HG02588 (cell line): ENCODE measurements at regions not wholly inside any gene's neighbourhood (a gene's known extent, or its start where the extent isn't known, plus 50 kb on each side); places are given as distances from the start of the nearest gene placed in this dataset.
"Not testable (repeated sequence)": the region's sequence is repeated elsewhere in the genome, so short reads cannot be mapped to it uniquely, and the experiment has no call there.

ENCODE experiments used
- ATAC-seq: cut with Tn5 transposase; IDR thresholded peaks from one replicate; pipeline ENCODE4 v1.9.1; 2021; ENCODE audit warnings: mild to moderate bottlenecking, moderate library complexity; ENCODE audit not compliant: unreplicated experiment

DNA sequence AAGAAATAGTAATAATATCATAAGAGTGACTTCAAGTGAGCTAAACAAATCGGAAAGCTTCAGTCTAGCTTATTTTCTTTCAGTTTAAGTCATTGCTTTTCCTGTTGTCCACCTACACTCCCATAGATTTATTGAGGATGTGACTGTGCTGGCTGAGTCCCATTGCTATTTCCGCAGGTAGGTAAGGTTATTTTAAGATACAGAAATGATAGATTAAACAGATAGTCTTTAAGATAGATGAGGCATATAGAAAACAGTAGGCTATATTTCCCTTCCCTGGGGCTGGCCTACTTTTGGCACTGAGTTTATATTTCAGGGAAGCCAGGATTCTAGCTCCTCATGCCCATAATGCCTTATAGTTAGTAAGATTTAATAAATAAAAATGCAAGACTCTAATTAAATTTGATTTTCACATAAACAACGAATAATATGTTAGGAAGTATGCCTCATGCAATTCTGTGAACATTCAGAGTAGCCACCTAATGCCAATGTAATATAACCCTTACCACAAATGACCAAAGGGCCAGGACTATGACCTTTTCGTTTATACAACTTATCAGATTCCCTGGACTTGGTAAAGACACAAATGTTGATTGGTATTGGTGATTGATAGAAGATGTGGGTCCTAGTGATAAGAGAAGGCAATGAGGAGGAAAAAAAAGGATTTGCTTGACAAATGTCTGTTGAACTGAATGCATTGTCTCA, 1079.3 kb downstream of the EPHA7 start:
- no peak for ATAC-seq

DNA sequence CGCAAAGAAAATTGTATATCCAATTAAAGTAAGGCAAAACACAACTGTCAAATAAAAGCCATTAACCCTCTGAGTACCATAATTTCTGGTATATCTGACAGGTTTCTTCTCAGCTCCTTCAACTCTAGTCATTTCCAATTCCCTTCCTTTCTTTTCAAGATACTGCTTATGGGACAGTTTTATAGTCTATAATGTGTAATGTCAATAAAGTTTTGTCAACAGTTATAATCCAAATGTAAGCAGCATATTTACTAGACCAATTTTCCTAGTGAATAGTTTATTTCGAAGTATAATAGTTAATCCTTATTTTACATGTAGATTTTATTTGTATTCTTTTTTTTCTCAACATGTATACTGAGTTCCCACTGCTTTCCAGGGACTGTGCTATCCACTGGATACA, 1081.8 kb downstream of the EPHA7 start:
- ATAC-seq, result no peak

DNA sequence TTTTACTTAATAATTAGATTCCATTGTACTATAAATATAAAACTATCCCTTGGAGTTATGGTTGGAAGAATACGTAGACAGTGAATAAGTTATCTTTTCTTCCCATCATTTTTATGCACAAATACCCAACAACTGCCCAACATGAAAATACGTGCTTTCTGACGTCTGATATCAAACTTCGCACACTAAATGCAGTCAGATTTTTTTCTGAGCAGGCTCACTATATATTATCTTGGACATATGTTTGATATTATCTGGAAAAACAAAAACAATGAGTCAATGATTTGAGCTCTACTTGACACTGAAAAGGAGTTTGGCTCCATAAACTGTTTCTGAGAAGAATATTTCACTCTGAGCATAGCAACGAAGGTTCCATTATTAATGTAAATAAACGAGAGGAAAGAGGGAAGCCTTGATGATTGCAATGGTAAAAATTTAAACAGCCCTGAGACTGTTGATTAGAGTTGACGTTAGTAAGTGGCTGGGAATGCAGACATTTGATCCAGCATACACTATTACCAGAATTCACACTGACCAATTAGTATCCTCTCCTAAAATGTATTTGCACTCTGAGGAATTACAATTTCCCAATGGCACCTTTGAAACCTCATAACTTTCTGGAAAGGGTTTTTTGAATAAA, 1090.0 kb downstream of the EPHA7 start:
- no peak for ATAC-seq

DNA sequence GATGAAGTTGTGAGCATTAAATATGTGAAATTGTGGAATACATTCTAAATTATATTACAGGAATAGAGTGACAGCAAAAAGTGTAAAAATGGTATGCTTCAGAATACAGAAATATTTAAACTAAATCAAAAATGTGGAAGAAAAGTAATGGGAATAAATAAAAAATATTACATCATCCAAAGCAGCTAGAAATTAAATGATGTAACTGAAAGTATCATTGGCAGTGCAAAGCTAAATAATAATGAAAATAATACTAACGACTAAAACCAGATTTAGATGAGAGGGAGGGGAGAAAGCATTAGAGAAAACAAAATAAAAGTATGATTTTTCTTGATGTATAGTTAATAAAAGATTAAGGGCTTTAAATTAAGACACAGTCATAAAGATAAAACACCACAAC, 1104.0 kb downstream of the EPHA7 start:
- no peak for ATAC-seq

DNA sequence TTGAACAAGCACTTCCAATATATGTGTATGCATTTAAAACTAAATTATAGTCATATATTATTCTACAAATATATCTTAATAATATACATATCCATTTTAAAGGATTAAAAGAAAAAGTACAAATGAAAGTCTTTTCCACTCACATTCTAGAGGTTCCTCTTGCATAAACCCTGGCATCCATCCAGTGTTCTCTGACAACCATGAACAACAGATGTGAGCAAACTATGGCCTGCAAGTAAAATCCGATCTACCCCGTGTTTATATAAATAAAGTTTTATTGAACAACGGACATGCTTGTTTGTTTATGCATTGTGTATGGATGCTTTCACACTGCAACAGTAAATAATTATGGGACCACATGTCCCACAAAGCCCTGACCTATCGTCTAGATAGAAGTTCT, 1122.3 kb downstream of the EPHA7 start:
- ATAC-seq, result no peak

DNA sequence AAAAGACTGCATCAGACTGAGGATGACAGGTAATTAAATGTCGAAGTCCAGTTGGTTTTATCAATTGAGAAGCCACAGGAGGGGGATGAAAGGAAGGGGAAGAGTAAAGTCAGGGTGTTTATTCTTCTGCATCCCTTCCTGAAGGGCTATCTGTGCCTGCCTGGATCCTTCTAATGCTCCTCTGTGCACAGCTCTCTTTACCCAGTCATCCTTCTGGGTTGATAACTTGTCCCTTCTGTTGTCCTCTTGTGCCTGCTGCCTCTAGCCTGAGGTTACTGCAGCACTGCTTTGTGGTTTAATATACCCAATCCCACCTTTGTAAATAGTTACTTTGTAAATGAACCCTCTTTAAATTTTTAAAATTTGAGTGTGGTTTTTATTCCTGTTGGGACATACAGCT, 1127.3 kb downstream of the EPHA7 start:
- ATAC-seq, result no peak

DNA sequence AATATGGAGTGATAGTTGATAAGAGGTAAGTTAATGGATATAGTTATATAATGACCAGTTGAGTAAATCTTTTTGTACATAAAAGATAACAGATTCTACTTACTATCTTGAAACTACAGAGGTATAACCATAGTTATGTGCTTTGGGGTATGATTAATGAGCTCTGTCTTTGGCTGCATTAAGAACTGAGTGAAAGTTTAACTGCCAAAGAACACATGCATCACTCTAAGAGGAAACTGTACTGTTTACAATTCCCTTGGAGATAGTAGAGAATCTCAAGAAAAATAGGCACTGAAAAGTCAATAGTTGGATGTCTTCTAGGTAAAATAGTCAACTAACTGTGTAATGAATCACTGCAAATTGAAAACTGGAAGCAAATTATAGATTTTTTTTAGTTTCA, 1129.5 kb downstream of the EPHA7 start:
- no peak for ATAC-seq

DNA sequence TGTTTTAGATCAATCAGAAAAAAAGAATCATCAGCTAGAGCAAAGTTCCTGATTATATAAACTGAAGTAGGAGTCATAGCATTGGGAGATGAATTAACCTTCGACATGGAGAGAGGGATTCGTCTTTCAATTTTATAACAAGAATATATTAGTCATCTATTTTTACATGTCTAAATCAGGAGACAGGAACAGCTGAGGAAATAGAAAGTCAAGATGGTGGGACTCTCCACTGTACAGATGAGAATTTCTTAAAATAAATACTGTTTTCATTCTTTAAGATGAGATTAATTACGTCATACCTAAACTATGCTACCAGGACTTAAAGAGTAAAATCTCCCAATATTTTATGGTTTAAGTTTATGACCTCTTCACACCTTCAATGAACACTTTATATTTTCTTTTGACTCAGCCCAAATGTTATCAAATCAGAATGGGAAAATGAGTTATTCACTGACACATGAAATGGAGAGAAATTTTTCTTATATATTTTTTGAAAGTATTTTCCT, 1137.7 kb downstream of the EPHA7 start:
- no peak for ATAC-seq

DNA sequence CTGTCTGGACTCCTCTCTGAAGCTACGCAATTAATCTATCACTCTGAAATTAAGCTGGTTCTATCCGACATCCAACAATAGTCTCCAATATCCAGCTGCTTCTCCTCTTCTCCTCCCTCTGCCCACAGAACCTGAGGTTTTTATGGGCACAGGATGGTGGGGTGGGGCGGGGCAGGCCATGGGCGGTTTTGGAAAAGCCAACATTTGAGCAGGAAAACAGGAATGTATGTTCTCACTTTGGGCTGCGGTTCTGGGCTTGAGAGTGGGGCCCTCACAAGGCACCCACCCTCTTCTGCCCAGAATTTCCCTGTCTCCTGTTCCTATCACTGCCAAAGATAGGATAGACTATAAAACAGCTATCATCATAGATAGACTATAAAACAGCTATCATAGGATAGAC, 1144.2 kb downstream of the EPHA7 start:
- no peak for ATAC-seq

DNA sequence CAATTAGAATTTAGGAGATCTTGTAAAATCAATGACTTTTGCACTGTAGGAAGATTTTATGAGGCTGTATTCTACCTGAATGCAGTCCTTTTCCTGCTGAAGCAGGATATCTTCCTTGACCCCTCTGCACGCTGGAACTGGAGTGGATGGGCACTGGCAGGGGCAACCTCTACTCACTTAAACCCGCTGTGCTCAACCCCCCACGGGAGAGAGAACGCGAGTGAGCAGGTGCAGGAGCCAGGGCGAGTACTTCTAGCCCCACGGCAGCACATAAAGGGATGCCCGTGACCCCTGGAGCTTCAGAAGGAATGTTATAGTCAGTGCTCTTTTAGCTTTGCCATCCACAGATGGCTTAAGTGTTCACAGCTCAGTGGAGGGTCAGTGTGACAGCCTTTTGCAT, 1144.8 kb downstream of the EPHA7 start:
- ATAC-seq, result no peak

DNA sequence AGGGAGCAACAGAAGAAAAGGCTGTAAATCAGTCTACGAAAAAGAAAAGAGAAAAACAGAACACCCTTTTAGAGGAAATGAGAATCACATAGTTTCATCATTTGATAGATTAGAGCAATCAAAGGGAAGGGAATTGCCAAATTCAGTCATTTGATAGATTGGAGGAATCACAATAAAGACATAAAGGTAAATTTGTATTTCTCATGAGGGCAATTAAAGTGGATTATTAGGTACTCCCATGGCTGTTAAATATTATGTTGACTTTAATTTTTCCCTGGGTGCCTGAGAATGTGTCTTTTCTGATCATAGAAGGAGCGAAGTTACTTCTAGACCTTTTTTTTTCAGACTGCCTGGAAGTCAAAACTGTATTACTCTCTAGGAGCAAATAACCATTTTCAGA, 1145.7 kb downstream of the EPHA7 start:
- ATAC-seq, result no peak

DNA sequence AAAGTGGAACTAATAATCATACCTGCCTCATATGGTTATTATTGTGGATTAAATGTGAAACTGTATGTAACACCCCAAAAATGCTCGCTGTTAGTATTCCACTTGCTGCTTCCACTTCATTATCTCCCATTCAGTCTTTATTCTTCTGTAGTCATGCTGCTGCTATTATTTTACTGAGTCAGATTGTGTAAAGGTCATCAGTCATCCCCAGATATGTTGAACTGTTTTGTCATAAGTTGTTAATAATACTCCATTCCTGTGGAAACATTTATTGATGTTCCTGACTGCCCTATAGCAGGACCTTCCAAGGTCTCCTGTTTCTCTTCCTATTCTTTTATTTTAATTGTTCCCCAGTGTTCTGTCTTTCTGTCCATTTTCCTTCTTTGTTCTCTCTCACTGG, 1148.3 kb downstream of the EPHA7 start:
- no peak for ATAC-seq

DNA sequence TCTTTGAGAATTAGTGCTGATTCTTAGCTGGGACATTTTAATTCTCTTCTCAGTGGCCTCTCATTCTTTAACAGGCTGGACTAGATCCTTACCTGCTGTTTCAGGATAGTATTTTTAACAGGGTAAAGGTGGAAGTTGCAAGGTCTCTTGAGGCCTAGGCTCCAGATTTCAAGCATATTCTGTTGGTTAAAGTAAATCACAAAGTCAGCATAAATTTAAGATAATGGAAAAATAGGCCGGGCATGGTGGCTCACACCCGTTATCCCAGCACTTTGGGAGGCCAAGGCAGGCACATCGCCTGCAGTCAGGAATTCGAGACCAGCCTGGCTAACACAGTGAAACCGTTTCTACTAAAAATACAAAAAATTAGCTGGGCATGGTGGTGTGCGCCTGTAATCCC, 1149.0 kb downstream of the EPHA7 start:
- no peak for ATAC-seq

DNA sequence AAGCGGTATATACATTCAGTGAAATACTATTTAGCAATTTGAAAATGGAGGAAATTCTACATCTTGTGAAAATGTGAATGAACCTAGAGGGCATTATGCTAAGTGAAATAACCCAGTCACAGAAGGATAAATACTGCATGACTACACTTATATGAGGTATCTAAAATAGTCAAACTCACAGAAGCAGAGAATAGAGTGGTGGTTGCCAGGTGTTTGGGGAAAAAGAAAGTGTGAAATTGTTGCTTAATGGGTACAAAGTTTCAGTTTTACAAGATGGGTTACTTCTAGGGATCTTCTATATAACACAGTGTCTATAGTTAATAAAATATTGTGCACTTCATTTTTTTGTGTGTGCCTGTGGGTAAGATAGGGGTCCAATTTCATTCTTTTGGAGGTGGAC, 1152.0 kb downstream of the EPHA7 start:
- no peak for ATAC-seq

DNA sequence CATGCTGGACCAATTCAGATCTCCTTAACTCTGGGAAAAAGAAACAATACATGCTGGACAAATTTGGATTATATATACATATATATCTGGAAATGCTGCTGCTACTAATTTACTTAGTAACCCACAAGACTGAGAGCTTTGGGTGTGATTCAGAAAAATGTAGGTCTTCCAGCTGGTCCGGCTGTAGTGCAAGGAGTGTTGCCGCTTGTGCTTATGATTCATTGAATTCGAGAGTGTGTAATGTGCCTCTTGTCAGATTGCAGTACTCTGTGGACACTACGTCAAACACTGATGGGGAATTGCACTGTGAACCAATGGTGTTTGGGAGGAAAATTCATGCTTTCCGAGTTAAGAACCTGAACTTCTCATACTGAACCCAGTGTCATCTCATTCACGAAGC, 1155.5 kb downstream of the EPHA7 start:
- no peak for ATAC-seq

DNA sequence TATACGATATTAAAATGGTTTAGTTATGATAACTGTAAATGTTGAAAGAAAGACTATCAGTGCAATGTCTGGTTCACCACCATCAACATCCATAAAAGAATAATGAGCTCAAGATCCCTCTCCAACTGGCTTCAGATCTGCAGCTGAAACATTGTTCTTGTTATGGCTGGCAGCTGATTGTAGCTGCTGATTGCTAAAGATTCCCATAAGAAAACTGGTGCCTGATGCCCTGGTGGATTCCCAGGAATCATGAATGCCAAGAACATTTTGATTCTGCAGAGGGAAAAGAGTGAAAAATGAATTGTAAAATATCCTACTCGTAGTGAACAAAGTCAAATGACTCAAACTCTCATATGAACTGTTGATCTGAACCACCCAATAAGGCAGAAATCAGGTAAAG, 1160.2 kb downstream of the EPHA7 start:
- ATAC-seq, result no peak

DNA sequence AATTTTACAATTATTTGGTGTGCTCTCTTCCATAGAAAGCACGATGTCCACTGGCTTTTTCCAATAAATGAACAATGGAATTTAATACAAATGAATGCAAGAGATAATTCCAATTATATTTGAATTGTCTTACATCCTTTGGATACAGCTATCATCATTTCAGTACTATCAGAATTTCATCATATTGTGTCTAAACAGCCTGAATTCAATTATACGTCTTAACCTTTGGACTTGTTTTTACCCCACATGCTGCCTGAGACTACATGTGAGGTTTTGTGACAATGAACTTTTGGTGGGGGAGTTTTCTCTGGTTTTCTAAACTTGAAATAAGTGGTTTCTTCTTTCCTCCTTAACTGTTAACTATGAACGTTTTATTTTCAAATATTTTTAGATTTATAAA, 1176.0 kb downstream of the EPHA7 start:
- no peak for ATAC-seq

DNA sequence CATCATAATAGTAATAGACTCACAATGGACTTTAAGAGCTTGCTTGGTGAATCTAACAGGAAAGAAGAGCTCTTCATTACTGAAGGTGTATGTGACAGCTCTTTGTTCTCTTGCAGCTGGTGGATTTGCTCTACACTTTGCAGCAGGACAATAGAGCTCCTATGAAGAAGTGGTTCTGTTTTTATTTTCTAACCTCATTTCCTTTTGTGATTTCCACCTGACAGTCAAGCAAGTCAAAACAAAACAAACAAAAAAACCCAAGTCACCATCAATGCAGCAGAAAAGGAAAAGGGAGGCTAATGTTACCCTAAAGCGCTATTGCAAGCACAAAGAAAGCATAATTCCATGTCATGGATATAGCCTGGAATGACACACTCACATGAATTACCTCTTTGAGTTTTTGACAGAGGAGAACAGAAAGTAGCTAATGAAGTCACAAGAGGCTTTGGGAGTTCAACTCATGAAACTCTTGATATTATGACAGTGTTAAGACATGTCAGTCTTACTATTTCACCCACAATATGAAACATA, 1188.1 kb downstream of the EPHA7 start:
- no peak for ATAC-seq

DNA sequence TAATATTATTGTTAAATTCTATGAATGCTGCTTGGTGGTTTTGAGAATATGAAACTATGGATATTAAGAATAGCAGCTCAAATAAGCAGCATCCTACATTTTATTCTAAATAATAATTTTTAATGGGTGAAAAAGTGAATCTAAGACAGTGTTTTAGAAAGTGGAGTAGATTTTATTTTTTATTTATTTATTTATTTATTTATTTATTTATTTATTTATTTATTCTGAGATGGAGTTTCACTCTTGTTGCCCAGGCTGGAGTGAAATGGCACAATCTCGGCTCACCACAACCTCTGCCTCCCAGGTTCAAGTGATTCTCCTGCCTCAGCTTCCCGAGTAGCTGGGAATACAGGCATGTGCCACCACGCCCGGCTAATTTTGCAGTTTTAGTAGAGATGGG, 1199.4 kb downstream of the EPHA7 start:
- ATAC-seq, result not testable (repeated sequence)

DNA sequence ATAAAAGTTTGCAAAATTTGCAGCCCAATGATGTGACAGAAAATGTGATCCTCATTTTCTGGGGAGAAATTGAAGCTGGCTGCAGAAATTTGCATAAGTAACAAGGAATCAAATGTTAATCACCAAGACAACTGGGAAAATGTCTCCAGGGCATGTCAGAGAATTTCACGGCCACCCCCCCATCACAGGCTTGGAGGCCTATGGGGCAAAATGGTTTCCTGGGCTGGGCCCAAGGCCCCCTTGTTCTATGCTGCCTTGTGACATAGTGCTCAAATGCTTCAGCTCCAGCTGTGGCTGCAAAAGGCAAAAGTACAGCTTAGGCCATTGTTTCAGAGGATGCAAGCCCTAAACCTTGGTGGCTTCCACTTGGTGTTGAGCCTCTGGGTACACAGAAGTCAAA, 1202.6 kb downstream of the EPHA7 start:
- no peak for ATAC-seq

DNA sequence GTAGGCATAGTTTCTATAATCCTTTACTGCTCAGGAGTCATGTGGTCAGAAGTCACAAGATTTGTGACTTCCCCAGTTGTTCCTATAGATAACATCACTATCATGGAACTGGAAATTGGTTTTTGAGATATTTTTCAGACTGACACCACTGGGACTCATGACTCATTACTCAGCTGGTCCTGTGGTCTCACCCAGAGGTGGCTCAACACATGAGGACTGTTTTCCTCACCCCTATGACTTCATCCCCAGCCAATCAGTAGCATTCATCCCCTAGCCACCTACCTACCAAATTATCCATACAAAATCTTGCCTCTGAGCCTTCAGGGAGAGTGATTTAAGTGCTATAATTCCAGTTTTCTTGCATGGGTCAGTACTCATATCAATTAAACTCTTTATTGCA, 1217.7 kb downstream of the EPHA7 start:
- no peak for ATAC-seq

DNA sequence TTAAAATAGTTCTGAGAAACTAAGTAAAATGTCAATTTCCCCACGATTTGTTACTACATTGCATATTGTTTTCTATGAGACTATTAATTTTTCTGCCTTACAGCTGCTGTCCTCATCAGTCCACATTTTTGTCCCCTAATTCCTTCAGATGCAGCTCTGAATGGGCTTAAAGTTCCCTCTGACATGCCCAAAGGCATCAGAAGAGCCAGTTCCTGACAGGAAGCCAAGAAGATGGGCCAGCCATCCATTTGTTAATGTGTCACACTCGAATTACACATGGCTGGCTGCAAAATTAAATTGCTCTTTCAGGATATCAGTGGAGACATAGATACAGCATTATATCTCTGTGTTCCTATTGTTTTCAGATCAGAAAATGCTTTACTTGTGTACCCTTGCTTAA, 1223.0 kb downstream of the EPHA7 start:
- no peak for ATAC-seq

DNA sequence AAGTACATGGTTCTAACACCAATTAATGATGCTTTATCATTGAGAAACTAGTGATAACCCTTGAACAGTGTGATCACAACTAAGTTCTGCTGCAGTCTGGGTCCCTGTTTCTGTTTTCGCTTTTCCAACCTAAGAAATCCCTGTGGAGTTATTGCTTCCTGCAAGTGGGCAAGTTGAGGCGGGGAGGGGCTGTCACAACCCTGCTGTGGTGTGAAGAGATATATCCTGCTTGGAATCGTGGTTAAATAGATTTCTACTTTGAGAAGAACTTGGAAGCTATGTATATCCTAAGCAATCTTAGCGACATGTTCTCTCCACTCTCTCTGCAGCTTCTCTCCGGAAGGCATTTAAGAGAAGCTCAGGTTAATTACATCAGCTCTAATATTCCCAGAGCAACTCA, 1223.6 kb downstream of the EPHA7 start:
- ATAC-seq, result no peak
